CD4-positive, alpha-beta memory T cell (primary cell): ENCODE measurements at regions not wholly inside any gene's neighbourhood (a gene's known extent, or its start where the extent isn't known, plus 50 kb on each side); places are given as distances from the start of the nearest gene placed in this dataset.

Source experiments
- CTCF ChIA-PET: fragments of 350-600 bp; sonication (Branson Sonifier 250); formaldehyde crosslinking; loops from one replicate; lab custom pipeline; 2021; ENCODE audit warnings: inconsistent platforms; ENCODE audit not compliant: partially characterized antibody; lab: Charles Lee
- POLR2A ChIA-PET: fragments of 350-600 bp; sonication (Branson Sonifier 250); formaldehyde crosslinking; loops from one replicate; lab custom pipeline; 2021; ENCODE audit not compliant: partially characterized antibody; lab: Charles Lee
- DNase-seq, 5 donors: peaks; one replicate each; pipeline versions ENCODE4 v3.0.0 to v3.0.0-alpha.2; 2020 to 2022; ENCODE audit warnings: mixed read lengths in 1 of 5
- H3K27ac ChIP-seq: one replicate; pipeline ENCODE4 v1.7.0; 2013; ENCODE audit warnings: low read depth, low read length
- H3K27me3 ChIP-seq: 2 replicates; pipeline ENCODE4 v1.7.0; 2013; ENCODE audit warnings: mild to moderate bottlenecking, low read length, moderate library complexity; ENCODE audit not compliant: insufficient read depth
- H3K36me3 ChIP-seq: 2 replicates; pipeline ENCODE4 v1.7.0; 2013; ENCODE audit warnings: mild to moderate bottlenecking, low read length, moderate library complexity; ENCODE audit not compliant: insufficient read depth
- H3K4me1 ChIP-seq: 2 replicates; pipeline ENCODE4 v1.7.0; 2013; ENCODE audit warnings: mild to moderate bottlenecking, low read length, moderate library complexity; ENCODE audit not compliant: insufficient read depth
- H3K4me3 ChIP-seq, 2 donors: one replicate each; pipeline ENCODE4 v1.7.0; 2013; ENCODE audit warnings: low read length in 2 of 2, mild to moderate bottlenecking in 1 of 2
- H3K9me3 ChIP-seq, 2 donors: one replicate each; pipeline ENCODE4 v1.7.0; 2013; ENCODE audit warnings: low read length in 2 of 2, control low read depth in 1 of 2; ENCODE audit not compliant: control insufficient read depth in 1 of 2
- H3K27ac Mint-ChIP-seq, 7 donors: one replicate each; pipeline ENCODE4 v1.8.0; 2020 to 2021; ENCODE audit warnings: mixed read lengths in 7 of 7, mild to moderate bottlenecking in 6 of 7, inconsistent platforms in 3 of 7, moderate library complexity in 3 of 7
- H3K27me3 Mint-ChIP-seq, 2 donors: one replicate each; pipeline ENCODE4 v1.8.0; 2020 to 2021; ENCODE audit warnings: mixed read lengths in 2 of 2
- H3K36me3 Mint-ChIP-seq, 2 donors: one replicate each; pipeline ENCODE4 v1.8.0; 2020 to 2021; ENCODE audit warnings: mixed read lengths in 2 of 2, inconsistent platforms in 1 of 2, mild to moderate bottlenecking in 1 of 2
- H3K4me1 Mint-ChIP-seq, 4 donors: one replicate each; pipeline ENCODE4 v1.8.0; 2020 to 2021; ENCODE audit warnings: mixed read lengths in 4 of 4, mild to moderate bottlenecking in 1 of 4
- H3K4me3 Mint-ChIP-seq, 8 donors: one replicate each; pipeline ENCODE4 v1.8.0; 2020 to 2021; ENCODE audit warnings: mixed read lengths in 8 of 8, mild to moderate bottlenecking in 7 of 8, moderate library complexity in 6 of 8, inconsistent platforms in 3 of 8
- H3K9me3 Mint-ChIP-seq, 8 donors: one replicate each; pipeline ENCODE4 v1.8.0; 2020 to 2021; ENCODE audit warnings: mixed read lengths in 8 of 8, mild to moderate bottlenecking in 5 of 8, inconsistent platforms in 3 of 8, moderate library complexity in 1 of 8
- intact Hi-C: fragments of 100-400 bp; cut with micrococcal nuclease; formaldehyde crosslinking; loops from one replicate; pipeline ENCODE4 v1.15.1; 2023

DNA sequence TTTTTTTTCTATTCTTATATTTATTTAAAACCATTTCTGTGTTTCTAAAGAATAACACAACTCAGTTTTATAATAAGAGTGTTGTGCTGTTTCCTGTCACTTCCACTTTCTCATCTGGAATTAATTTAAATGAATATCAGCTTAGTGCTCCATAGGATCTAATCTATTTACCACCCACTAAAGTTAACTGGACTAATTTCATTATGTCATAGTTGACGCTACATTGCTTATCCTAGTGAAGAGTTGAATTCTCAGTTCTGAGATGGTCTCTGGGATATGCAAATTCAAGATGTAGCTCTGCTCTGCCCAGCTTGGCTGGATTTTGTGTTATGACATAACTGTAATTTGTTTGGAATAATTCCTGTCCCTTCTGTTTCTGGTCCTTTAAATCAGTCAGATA lies 380.1 kb downstream of the METTL15 start:
- DNase-seq = no peak
- Histone ChIP-seq H3K9me3 (no peaks in the 10 kb centered on the region), H3K27ac (no peak overlapping the region), H3K27me3 (no peaks in the 10 kb centered on the region), H3K4me1 (no peaks in the 10 kb centered on the region), H3K36me3 (no peaks in the 10 kb centered on the region), H3K4me3 (no peak overlapping the region)
- no peaks in the 10 kb centered on the region for H3K36me3 Mint-ChIP-seq
- no peaks in the 10 kb centered on the region for H3K4me1 Mint-ChIP-seq
- H3K27me3 Mint-ChIP-seq = no peaks in the 10 kb centered on the region
- ChIA-PET POLR2A (no interaction called here), CTCF (no interaction called here)
- intact Hi-C loops = no loop called here
- no peak overlapping the region for H3K27ac Mint-ChIP-seq
- peaks cover 0 to 4% (median 0%) of the 10 kb centered on the region in 8 donors for H3K9me3 Mint-ChIP-seq
- no peak overlapping the region for H3K4me3 Mint-ChIP-seq

DNA sequence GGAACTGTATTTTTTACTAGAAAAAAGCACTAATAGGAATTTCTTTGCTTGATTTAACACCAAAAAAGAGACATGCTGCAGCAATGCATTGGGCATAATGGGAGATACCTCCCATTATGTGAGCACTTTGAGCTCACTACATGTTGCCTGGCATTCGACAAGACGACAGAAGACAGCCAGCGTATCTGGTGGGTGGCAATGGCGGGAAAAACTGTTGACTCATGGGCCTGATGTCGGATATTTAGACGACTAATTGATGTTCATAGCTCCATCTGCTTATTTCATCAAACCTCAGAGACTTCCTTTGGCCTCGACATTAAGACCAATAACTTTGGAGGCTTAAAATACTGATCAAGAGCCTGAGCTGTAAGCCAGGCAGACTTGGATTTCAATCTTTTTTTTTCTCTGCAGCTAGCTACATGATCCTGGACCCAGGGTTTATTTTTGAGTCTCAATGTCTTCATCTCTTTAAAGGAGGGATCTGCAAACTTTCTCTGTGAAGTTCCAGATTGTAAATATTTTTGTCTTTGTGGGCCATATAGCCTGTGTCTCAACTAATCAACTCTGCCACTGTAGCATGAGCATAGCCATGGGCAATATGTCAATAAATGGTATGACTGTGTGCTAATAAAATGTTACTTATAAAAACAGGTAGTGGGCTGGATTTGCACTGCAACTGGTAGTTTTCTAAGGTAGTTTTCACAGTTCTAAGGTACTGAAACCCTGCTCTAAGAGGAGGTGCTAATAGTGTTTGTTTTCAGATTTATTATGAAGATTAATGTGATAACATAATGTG lies 375.1 kb downstream of the METTL15 start:
- DNase-seq = no peak
- peaks cover 0 to 5% (median 0%) of the 10 kb centered on the region in 8 donors for H3K9me3 Mint-ChIP-seq
- no peaks in the 10 kb centered on the region for H3K36me3 Mint-ChIP-seq
- Histone ChIP-seq H3K27ac (no peak overlapping the region), H3K4me1 (no peaks in the 10 kb centered on the region), H3K36me3 (no peaks in the 10 kb centered on the region), H3K27me3 (no peaks in the 10 kb centered on the region), H3K9me3 (no peaks in the 10 kb centered on the region), H3K4me3 (no peak overlapping the region)
- ChIA-PET CTCF (interaction anchor here (1.2 kb wide), 1 partner anchor 24 kb away, joined by 3 read pairs; no protein-coding TSS in a partner anchor), POLR2A (no interaction called here)
- H3K4me1 Mint-ChIP-seq = no peaks in the 10 kb centered on the region
- intact Hi-C loops = no loop called here
- H3K27me3 Mint-ChIP-seq = no peaks in the 10 kb centered on the region
- H3K27ac Mint-ChIP-seq = no peak overlapping the region
- H3K4me3 Mint-ChIP-seq = no peak overlapping the region

DNA sequence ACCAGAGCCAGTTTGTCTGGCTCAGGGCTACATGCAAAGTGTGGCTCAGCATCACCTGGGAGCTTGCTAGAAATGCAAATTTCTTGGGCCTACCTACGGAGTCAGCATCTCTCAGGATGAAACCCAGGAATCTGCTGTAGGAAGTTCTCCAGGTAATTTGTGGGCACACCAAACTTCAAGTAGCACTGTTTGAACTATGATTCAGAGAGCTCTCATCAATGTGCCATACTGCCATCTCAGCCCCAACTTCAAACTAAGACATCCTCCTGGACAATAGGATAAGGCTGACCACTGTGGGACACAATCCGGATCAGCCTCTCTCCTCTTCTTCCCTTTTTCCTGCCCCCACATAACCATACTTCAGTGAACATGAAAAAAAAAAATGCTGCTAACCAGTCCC lies 374.5 kb downstream of the METTL15 start:
- Mint-ChIP-seq H3K4me1 (no peaks in the 10 kb centered on the region), H3K36me3 (no peaks in the 10 kb centered on the region), H3K27ac (no peak overlapping the region), H3K27me3 (no peaks in the 10 kb centered on the region), H3K9me3 (peaks cover 0 to 5% (median 0%) of the 10 kb centered on the region in 8 donors), H3K4me3 (no peak overlapping the region)
- no peaks in the 10 kb centered on the region for H3K27me3 ChIP-seq
- no peaks in the 10 kb centered on the region for H3K36me3 ChIP-seq
- no peak overlapping the region for H3K4me3 ChIP-seq
- no peaks in the 10 kb centered on the region for H3K9me3 ChIP-seq
- no peak for DNase-seq
- H3K4me1 ChIP-seq = no peaks in the 10 kb centered on the region
- ChIA-PET CTCF (no interaction called here), POLR2A (no interaction called here)
- H3K27ac ChIP-seq = no peak overlapping the region
- intact Hi-C loops = no loop called here

DNA sequence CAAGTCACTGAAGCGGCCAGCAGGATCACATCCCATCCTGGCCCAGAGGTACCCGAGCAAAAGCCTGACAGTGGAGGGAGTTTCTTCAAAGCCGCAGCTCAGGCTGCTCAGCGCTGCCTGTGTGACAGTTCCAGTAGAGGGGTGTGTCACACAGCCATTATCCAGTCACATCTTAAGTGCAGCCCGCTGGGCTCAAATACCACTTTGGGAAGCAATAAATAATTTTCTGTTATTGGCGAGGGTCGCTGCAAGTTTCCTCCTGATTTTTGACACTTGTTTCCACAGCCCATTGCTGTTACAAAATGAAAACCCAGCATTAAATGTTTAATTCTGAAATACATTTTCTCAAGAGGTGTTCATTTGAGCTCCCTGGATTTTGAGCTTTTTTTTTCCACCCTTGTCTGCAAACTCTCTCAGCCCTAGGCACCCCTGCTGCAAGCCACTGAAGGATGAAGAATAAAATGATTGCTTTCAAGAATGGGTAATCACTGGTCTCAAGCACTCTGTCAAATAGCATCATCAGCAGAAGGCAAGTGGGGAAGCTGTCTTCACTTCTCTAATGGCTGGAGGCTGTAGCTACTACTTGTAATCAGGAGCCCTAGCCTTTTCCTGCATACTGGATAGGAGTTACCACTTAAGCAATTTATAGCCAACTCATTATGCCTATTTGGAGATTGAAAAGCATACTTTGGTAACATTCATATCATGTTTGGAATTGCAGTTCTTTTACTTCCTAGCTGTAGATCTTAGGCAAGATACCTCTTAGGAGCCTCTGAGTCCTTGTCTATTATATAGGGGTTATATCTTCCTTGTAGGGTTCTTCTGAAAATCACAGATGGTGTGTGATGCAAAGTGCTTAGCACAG lies 373.7 kb downstream of the METTL15 start:
- no peak overlapping the region for H3K27ac Mint-ChIP-seq
- H3K4me3 Mint-ChIP-seq = no peak overlapping the region
- Histone ChIP-seq H3K4me1 (no peaks in the 10 kb centered on the region), H3K9me3 (no peaks in the 10 kb centered on the region), H3K27ac (no peak overlapping the region), H3K36me3 (no peaks in the 10 kb centered on the region), H3K4me3 (no peak overlapping the region), H3K27me3 (no peaks in the 10 kb centered on the region)
- POLR2A ChIA-PET = no interaction called here
- DNase-seq = no peak
- intact Hi-C loops = no loop called here
- CTCF ChIA-PET = no interaction called here
- no peaks in the 10 kb centered on the region for H3K36me3 Mint-ChIP-seq
- no peaks in the 10 kb centered on the region for H3K4me1 Mint-ChIP-seq
- H3K27me3 Mint-ChIP-seq = no peaks in the 10 kb centered on the region
- peaks cover 0 to 5% (median 0%) of the 10 kb centered on the region in 8 donors for H3K9me3 Mint-ChIP-seq

DNA sequence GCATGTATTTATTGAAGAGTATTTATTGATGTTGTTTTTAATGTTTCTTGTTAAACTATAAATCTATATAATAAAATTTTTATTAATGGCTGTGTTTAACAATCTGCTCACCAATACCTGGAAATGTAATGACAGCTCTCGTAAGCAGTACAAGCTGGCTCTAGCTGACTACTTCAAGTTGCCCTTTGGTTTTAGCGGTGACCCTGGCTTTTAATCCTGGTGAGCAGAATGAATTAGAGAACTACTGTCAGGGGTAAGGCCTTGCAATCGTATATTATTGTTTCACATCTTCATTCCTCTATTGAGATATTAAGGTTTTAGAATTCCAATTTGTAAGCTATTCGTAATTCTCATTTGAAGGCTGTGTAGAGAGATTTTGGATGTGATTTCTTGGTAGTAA lies 372.2 kb downstream of the METTL15 start:
- no peaks in the 10 kb centered on the region for H3K9me3 ChIP-seq
- H3K36me3 Mint-ChIP-seq = no peaks in the 10 kb centered on the region
- H3K4me3 Mint-ChIP-seq = no peak overlapping the region
- no peak overlapping the region for H3K27ac Mint-ChIP-seq
- H3K27me3 Mint-ChIP-seq = no peaks in the 10 kb centered on the region
- no peaks in the 10 kb centered on the region for H3K4me1 ChIP-seq
- ChIA-PET POLR2A (no interaction called here), CTCF (no interaction called here)
- H3K4me1 Mint-ChIP-seq = no peaks in the 10 kb centered on the region
- intact Hi-C loops = no loop called here
- DNase-seq = no peak
- peaks cover 0 to 5% (median 0%) of the 10 kb centered on the region in 8 donors for H3K9me3 Mint-ChIP-seq
- H3K27me3 ChIP-seq = no peaks in the 10 kb centered on the region
- no peaks in the 10 kb centered on the region for H3K36me3 ChIP-seq
- H3K4me3 ChIP-seq = no peak overlapping the region
- H3K27ac ChIP-seq = no peak overlapping the region

DNA sequence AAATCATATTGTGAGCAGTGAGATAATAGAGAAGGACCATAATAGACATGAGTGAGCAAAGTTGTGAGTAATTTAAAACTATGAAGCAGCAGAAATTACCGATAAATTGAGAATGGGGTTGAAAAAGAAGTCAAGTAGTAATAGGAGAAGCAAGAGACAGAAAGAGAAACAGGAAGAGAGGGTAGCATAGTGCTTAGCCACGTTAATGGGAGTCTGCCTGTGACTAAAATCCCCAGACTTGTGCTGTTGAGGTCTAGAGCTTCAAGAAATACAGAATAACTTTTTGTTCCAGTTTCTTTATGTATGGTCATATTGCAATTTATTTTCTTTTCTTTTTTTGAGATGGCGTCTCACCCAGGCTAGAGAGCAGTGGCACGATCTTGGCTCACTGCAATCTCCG lies 368.7 kb downstream of the METTL15 start:
- Histone ChIP-seq H3K9me3 (no peaks in the 10 kb centered on the region), H3K4me1 (no peaks in the 10 kb centered on the region), H3K4me3 (no peak overlapping the region), H3K27ac (no peak overlapping the region), H3K36me3 (no peaks in the 10 kb centered on the region), H3K27me3 (no peaks in the 10 kb centered on the region)
- DNase-seq = no peak
- Mint-ChIP-seq H3K27me3 (no peaks in the 10 kb centered on the region), H3K27ac (peak overlapping the region in 1 of 7 donors; percentile 33), H3K36me3 (no peaks in the 10 kb centered on the region), H3K9me3 (peaks cover 0 to 5% (median 0%) of the 10 kb centered on the region in 8 donors), H3K4me1 (no peaks in the 10 kb centered on the region), H3K4me3 (no peak overlapping the region)
- CTCF ChIA-PET = no interaction called here
- POLR2A ChIA-PET = no interaction called here
- intact Hi-C loops = no loop called here

DNA sequence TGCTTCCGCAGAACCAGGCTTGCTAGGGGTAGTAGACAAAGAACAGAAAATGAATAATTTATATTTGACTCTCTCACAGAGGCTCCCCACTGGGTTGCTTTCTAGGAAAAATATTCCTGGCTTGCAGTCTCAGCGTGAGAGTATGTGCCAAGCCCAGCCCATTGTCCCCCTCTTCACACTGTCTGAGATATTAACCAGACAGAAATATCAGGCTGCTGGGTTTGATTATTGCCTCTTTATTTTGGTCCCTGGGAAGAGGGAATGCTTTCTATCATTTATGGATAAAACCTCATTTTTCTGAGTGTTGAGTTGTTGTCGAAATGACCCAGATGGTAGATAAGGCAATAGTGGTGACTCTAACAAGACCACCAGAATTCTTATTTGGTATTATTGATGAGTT lies 367.9 kb downstream of the METTL15 start:
- Histone ChIP-seq H3K4me1 (no peaks in the 10 kb centered on the region), H3K9me3 (no peaks in the 10 kb centered on the region), H3K27me3 (no peaks in the 10 kb centered on the region), H3K4me3 (no peak overlapping the region), H3K36me3 (no peaks in the 10 kb centered on the region), H3K27ac (no peak overlapping the region)
- POLR2A ChIA-PET = no interaction called here
- DNase-seq = no peak
- no peaks in the 10 kb centered on the region for H3K36me3 Mint-ChIP-seq
- intact Hi-C loops = no loop called here
- CTCF ChIA-PET = no interaction called here
- H3K27ac Mint-ChIP-seq = no peak overlapping the region
- no peaks in the 10 kb centered on the region for H3K27me3 Mint-ChIP-seq
- H3K4me1 Mint-ChIP-seq = no peaks in the 10 kb centered on the region
- H3K9me3 Mint-ChIP-seq = peaks cover 0 to 5% (median 0%) of the 10 kb centered on the region in 8 donors
- no peak overlapping the region for H3K4me3 Mint-ChIP-seq
